ENCODE measurements at regions not wholly inside any gene's neighbourhood (a gene's known extent, or its start where the extent isn't known, plus 50 kb on each side); places are given as distances from the start of the nearest gene placed in this dataset.

DNA sequence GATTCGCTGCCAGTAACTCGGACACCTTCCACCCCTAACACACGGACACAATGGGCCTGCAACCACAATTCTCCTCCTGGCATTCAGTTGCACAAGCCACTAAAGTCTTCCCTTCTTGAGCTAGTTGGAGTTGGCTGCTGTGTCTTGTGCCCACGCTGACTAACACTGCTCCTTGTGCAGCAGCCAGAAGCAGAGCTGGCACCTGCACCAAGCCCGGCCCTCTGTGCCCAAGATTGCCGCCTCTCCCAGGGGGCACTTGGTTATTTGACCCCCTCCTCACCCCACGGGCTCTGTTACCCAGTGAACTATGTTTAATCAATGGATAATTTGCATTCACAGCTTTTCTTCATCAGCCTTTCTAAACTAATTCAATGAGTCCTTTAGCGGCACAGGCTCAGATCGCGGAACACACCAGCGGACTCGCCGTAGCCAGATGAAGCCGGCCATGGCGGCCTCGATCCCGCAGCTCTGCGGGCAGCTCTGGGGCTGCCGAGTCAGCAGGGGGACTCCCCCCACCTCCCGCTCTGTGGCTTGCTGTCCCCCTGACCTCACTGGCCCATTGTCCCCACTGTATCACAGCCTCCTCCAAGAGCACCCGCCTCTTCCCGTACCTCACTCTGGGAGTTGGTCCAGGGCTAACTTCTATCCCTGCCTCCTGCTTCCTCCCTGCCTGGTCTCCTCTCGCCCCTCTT, 94.8 kb upstream of the AFDN start:
- H3K4me1 ChIP-seq (replicated peaks in 1 of 2): no peaks in the 10 kb centered on the region
- intact Hi-C loops (cut with DNase I): no loop called here
- no peak overlapping the region for H3K27ac ChIP-seq
- no peaks in the 10 kb centered on the region for H3K9me3 ChIP-seq (replicated peaks in 1 of 3)
- H3K27me3 ChIP-seq: no peaks in the 10 kb centered on the region
- 86 to 89% (median 87%) methylated on average over 22 to 23 of the region's 23 CpGs for WGBS, 4 donors
- no peak for TF ChIP-seq POLR2A (IDR thresholded peaks at IDR 0.05)
- TF ChIP-seq, protein P1, sequence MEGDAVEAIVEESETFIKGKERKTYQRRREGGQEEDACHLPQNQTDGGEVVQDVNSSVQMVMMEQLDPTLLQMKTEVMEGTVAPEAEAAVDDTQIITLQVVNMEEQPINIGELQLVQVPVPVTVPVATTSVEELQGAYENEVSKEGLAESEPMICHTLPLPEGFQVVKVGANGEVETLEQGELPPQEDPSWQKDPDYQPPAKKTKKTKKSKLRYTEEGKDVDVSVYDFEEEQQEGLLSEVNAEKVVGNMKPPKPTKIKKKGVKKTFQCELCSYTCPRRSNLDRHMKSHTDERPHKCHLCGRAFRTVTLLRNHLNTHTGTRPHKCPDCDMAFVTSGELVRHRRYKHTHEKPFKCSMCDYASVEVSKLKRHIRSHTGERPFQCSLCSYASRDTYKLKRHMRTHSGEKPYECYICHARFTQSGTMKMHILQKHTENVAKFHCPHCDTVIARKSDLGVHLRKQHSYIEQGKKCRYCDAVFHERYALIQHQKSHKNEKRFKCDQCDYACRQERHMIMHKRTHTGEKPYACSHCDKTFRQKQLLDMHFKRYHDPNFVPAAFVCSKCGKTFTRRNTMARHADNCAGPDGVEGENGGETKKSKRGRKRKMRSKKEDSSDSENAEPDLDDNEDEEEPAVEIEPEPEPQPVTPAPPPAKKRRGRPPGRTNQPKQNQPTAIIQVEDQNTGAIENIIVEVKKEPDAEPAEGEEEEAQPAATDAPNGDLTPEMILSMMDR (IDR thresholded peaks at IDR 0.05): no peak
- H3K4me3 ChIP-seq: no peak overlapping the region
- no peaks in the 10 kb centered on the region for H3K36me3 ChIP-seq (replicated peaks in 1 of 2)
- DNase-seq: peak in 1 of 7 donors; percentile 39

DNA sequence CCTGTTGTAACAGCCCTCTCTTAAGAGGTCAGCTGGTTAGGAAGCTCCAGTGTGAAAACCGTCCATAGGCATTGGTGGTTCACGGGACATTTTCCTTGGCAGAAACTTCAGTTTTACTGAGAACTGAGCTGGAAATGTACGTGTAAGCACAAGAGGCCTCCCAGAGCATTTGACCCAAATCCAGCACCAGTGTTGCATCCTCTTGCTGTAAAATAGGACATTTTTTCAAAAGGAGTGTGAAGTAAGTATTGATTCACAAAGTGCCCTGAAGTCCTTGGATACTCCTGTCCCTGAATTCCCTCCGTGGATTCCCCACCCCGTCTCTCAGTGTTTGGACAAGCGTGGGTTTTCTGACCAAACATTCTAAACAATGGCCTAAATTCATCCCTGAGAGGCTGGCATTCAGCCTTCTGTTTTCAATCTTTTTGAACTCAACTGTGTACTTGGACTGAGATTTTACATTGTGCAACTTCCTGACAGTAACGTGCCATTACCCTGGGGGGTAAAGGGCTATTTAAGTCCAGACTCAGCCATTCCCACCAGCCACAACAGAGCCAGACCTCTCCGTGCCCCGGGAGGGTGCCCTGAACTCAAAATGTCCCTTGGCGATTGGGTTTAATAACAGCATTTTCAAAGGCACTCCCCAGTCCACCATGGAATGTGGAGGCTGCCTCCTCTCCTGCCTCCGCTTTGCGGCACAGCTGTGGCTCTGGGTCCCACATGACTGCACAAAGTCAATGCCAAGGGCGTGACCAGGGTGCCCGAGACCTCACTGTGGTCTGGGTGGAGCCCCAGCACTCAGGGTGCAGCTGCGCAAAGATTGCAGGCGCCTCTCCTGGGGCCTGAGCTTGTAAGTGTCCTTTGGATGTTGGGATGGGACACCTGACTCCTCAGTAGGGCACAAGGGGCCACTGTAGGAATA, 92.7 kb upstream of the AFDN start:
- TF ChIP-seq, protein P1 (IDR thresholded peaks at IDR 0.05): no peak
- no peak for TF ChIP-seq POLR2A (IDR thresholded peaks at IDR 0.05)
- no peaks in the 10 kb centered on the region for H3K27me3 ChIP-seq
- peak in 4 of 7 donors; percentile 17 to 56 (median 30) for DNase-seq
- peak overlapping the region in 3 of 5 donors; percentile 0 to 38 (median 35) for H3K27ac ChIP-seq
- no peaks in the 10 kb centered on the region for H3K9me3 ChIP-seq (replicated peaks in 1 of 3)
- intact Hi-C loops (cut with DNase I): no loop called here
- H3K36me3 ChIP-seq (replicated peaks in 1 of 2): no peaks in the 10 kb centered on the region
- no peaks in the 10 kb centered on the region for H3K4me1 ChIP-seq (replicated peaks in 1 of 2)
- WGBS, 4 donors: 36 to 58% (median 54%) methylated on average over 10 to 16 of the region's 16 CpGs
- no peak overlapping the region for H3K4me3 ChIP-seq

DNA sequence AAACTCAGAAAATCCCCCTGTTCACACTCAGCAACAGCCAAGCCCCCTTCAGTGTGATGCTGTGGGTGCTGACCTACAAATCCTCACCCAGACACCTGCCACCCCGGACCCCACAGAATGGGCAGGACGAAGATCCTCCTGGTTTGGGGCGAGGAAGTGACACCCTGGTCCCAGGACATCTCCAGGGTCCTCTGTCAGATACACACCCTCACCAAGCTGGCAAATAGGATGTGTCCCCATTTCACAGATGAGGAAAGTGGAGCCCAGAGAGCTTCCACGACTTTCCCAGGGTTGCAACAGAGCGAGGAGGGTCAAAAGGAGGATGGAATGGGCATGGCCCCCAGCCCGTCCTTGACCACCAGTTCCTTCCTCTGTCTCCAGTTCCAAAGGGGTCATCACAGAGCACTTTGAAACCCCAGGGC, 92.0 kb upstream of the AFDN start:
- peak in 1 of 7 donors; percentile 25 for DNase-seq
- H3K4me1 ChIP-seq (replicated peaks in 1 of 2): no peaks in the 10 kb centered on the region
- TF ChIP-seq, protein P1 (IDR thresholded peaks at IDR 0.05): no peak
- TF ChIP-seq POLR2A (IDR thresholded peaks at IDR 0.05): no peak
- no peaks in the 10 kb centered on the region for H3K9me3 ChIP-seq (replicated peaks in 1 of 3)
- intact Hi-C loops (cut with DNase I): no loop called here
- no peak overlapping the region for H3K4me3 ChIP-seq
- peak overlapping the region in 1 of 5 donors; percentile 35 for H3K27ac ChIP-seq
- H3K36me3 ChIP-seq (replicated peaks in 1 of 2): no peaks in the 10 kb centered on the region
- no peaks in the 10 kb centered on the region for H3K27me3 ChIP-seq
- WGBS, 4 donors: 83 to 90% (median 85%) methylated on average over 6 of the region's 6 CpGs

All from adrenal gland (tissue), 9 donors.